Astrocyte of the spinal cord (primary cell): ENCODE measurements at regions not wholly inside any gene's neighbourhood (a gene's known extent, or its start where the extent isn't known, plus 50 kb on each side); places are given as distances from the start of the nearest gene placed in this dataset.

Experiments used
- DNase-seq: peaks from one replicate; pipeline ENCODE4 v3.0.0; 2011; ENCODE audit warnings: low read depth, low spot score
- H3K4me3 ChIP-seq: 2 replicates; pipeline ENCODE4 v1.5.1; 2011; ENCODE audit warnings: low read depth, mild to moderate bottlenecking, low read length, moderate library complexity
- CTCF ChIP-seq: IDR thresholded peaks from 2 replicates; pipeline ENCODE4 v1.5.1; 2012; ENCODE audit warnings: low read depth, mild to moderate bottlenecking, low read length, inconsistent platforms
- in situ Hi-C: cut with HindIII; loops from 2 replicates; pipeline ENCODE4 v1.10.0; 2017; ENCODE audit warnings: low sequenced_read_pairs

DNA sequence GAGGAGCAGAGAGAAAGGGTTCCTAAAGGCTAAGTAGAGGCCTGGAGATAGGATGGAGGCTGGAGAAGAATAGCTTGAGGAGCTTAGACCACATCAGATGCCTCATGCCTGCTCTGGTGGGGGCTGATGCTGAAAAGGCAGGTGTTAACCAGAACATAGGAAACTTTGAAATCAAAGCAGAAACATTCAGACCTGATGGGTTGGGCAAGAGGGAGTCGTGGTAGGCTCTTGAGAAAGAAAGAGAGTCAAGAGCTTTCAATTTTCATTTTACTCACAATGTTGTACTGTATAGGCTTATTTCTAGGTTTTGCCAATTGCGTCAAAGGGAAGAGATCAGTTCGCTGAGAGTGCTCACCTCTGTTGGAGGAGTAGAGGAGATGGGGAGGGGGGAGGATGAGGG is 406.6 kb upstream of the SALL1 start:
- in situ Hi-C loops = no loop called here
- no peak for TF ChIP-seq CTCF

GRCh38 chr16:51556694-51557340 is 405.7 kb upstream of the SALL1 start:
- in situ Hi-C loops = no loop called here
- H3K4me3 ChIP-seq = no peak overlapping the region
- peak; percentile 95 for DNase-seq
- peak; percentile 25 for TF ChIP-seq CTCF

More for the DNA sequence above, 406.6 kb upstream of the SALL1 start:
- DNase-seq = no peak
- H3K4me3 ChIP-seq = no peak overlapping the region

- no peak overlapping the region for H3K4me3 ChIP-seq
- no peak for TF ChIP-seq CTCF
- no peak for DNase-seq
- in situ Hi-C loops = no loop called here
These were observed 402.8 kb upstream of the SALL1 start for GRCh38 chr16:51553910-51554309.

DNA sequence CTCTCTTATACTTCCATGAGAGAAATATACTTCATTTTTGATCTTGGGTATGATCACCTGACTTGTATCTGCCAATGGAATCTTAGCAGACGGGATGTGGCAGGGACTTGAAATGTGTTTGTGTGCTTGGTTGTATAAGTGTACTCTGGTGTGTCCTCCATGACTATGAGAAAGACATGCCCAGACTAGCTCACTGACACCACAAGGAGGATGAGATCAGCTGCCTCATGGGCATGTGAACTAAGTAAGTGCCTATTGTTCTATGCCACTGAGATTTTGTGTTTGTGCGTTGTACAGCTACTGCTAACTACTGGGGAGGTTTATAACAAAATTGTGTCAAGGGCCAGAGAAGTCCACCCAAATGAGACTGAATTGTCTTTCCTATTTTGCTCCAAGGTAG is 402.2 kb upstream of the SALL1 start:
- in situ Hi-C loops = no loop called here
- TF ChIP-seq CTCF = no peak
- no peak for DNase-seq
- no peak overlapping the region for H3K4me3 ChIP-seq

DNA sequence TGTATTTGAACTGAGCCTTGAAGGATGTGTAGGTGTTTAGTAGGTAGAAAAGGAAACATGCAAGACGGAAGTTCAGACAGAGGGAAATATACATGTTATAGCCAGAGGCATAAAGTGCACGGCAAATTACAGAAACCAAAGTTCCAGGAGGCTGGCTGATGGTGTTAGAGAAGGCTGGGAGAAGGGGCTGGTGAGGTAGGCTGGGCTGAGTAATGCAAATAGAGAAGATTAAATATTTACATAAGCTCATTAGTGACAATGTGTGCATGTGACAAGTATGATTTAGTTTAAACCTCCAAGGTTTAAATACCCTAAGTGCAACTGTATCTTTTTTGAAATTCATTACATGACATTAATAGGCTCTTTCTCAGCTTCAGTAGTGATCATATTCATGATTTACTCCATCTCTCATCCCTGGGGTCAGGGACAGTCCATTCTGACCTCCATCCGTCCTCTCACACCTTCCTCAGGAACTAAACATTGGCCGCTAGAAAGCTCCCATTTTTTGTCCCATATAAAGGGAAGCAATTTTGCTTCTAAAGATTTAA is 399.8 kb upstream of the SALL1 start:
- no peak for TF ChIP-seq CTCF
- in situ Hi-C loops = no loop called here
- no peak for DNase-seq
- no peak overlapping the region for H3K4me3 ChIP-seq

DNA sequence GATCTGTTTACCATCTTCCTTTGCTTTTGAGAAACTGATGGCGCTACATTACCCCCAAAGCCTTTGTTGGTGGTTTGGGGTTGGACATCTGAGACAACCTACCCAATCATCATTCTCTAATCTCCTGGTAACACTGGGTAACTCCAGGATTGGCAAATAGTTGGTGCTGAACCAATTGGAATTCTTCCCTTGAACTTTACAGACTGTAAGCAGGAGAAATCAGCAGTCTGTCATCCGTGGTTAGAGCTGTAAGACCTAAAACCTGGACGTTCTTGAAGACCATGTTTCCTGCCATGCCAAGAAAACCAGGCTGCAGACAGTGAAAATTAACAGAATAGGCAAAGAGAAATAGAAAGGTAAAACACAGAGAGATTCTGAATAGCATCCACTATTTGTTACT is 398.8 kb upstream of the SALL1 start:
- H3K4me3 ChIP-seq = no peak overlapping the region
- no peak for TF ChIP-seq CTCF
- in situ Hi-C loops = no loop called here
- peak; percentile 32 for DNase-seq

- no peak overlapping the region for H3K4me3 ChIP-seq
- TF ChIP-seq CTCF = no peak
- in situ Hi-C loops = no loop called here
These were observed 394.9 kb upstream of the SALL1 start for GRCh38 chr16:51545951-51546350.

More at GRCh38 chr16:51545951-51546350, 394.9 kb upstream of the SALL1 start:
- DNase-seq = no peak
